ENCODE measurements at regions not wholly inside any gene's neighbourhood (a gene's known extent, or its start where the extent isn't known, plus 50 kb on each side); places are given as distances from the start of the nearest gene placed in this dataset.

GRCh38 chr3:33956206-33956605 lies 157.8 kb downstream of the PDCD6IP start:
- TF ChIP-seq SUPT20H (IDR thresholded peaks at IDR 0.05; ENCODE audit: borderline replicate concordance, control insufficient read depth, low read depth, low read length) (no peak), RAD21 (IDR thresholded peaks at IDR 0.05; ENCODE audit: insufficient read depth, low read depth, low read length) (no peak), NRF1 (conservative IDR thresholded peaks at IDR 0.05; ENCODE audit: low read depth, low read length) (no peak), IKZF1 (conservative IDR thresholded peaks at IDR 0.05) (no peak), HDAC2 (IDR thresholded peaks at IDR 0.05) (no peak), RB1 (IDR thresholded peaks at IDR 0.05; ENCODE audit: borderline replicate concordance) (no peak), BCLAF1 (IDR thresholded peaks at IDR 0.05) (no peak), MTA2 (IDR thresholded peaks at IDR 0.05; ENCODE audit: low read depth) (no peak), KLF5 (IDR thresholded peaks at IDR 0.05; ENCODE audit: partially characterized antibody) (no peak), SIX5 (IDR thresholded peaks at IDR 0.05; ENCODE audit: low read depth, low read length, severe bottlenecking) (no peak), CHD2 (IDR thresholded peaks at IDR 0.05; ENCODE audit: borderline replicate concordance, low read depth, low read length) (no peak), FOXK2 (IDR thresholded peaks at IDR 0.05) (no peak), WRNIP1 (IDR thresholded peaks at IDR 0.05; ENCODE audit: borderline replicate concordance, low read depth, low read length) (no peak), POLR2AphosphoS5 (IDR thresholded peaks at IDR 0.05; ENCODE audit: low read length) (no peak), HDAC6 (IDR thresholded peaks at IDR 0.05; ENCODE audit: unreplicated experiment) (no peak), ZNF687 (IDR thresholded peaks at IDR 0.05) (no peak), SMC3 (IDR thresholded peaks at IDR 0.05; ENCODE audit: borderline replicate concordance, low read length) (no peak), MTA3 (IDR thresholded peaks at IDR 0.05; ENCODE audit: borderline replicate concordance, low read length) (no peak), EP300 (IDR thresholded peaks at IDR 0.05; ENCODE audit: borderline replicate concordance in 1 of 2, control insufficient read depth in 1 of 2, low read depth in 2 of 2, low read length in 2 of 2) (no peak)
- in situ Hi-C loops (cut with MboI) (no loop called here), intact Hi-C loops (cut with micrococcal nuclease; ENCODE audit: unreplicated experiment) (no loop called here)
- RAD21 ChIA-PET (ENCODE audit: unreplicated experiment) = no interaction called here
- CTCF ChIA-PET = no interaction called here
- DNase-seq (ENCODE audit: low read depth, low spot score) = no peak
- Histone ChIP-seq H3K27ac (ENCODE audit: control insufficient read depth, insufficient read depth) (no peak overlapping the region), H3K36me3 (ENCODE audit: control insufficient read depth in 2 of 2, insufficient read depth in 2 of 2, low read length in 1 of 2) (no peaks in the 10 kb centered on the region), H3K4me2 (ENCODE audit: control insufficient read depth, insufficient read depth) (no peak overlapping the region), H3K79me2 (ENCODE audit: control insufficient read depth, insufficient read depth, low read length) (no peaks in the 10 kb centered on the region), H3K9me3 (replicated peaks; ENCODE audit: control insufficient read depth, insufficient read depth, low read length) (no peaks in the 10 kb centered on the region), H3K9ac (ENCODE audit: control insufficient read depth, insufficient read depth, low read length) (no peak overlapping the region), H3K4me3 (no peak overlapping the region), H3K27me3 (replicated peaks in 1 of 2; ENCODE audit: control insufficient read depth in 2 of 2, insufficient read depth in 2 of 2, low read length in 1 of 2) (no peaks in the 10 kb centered on the region), H2AFZ (ENCODE audit: control insufficient read depth, low read depth, low read length) (no peak overlapping the region), H3K4me1 (ENCODE audit: control insufficient read depth, insufficient read depth, low read length) (no peaks in the 10 kb centered on the region), H4K20me1 (ENCODE audit: control insufficient read depth, insufficient read depth) (no peaks in the 10 kb centered on the region)
- POLR2A ChIA-PET = no interaction called here
- no peak for FAIRE-seq
- SMC1A ChIA-PET (ENCODE audit: uncharacterized antibody, unreplicated experiment) = no interaction called here
- 50% methylated on average over 2 of the region's 2 CpGs for WGBS (ENCODE audit: insufficient coverage, insufficient replicate concordance, low lambda C conversion rate, missing lambda C conversion rate)
- BruUV-seq (replicated peaks) = no TSS peak
- ATAC-seq = no peak
